ENCODE measurements at regions not wholly inside any gene's neighbourhood (a gene's known extent, or its start where the extent isn't known, plus 50 kb on each side); places are given as distances from the start of the nearest gene placed in this dataset.

GRCh38 chr12:24705216-24705615 is 243.7 kb downstream of the BCAT1 start:
- H3K9me3 ChIP-seq (replicated peaks; ENCODE audit: control insufficient read depth, insufficient read depth, low read depth, low read length): no peaks in the 10 kb centered on the region
- no peak overlapping the region for H3K27ac ChIP-seq (ENCODE audit: extremely low read depth, low read depth, low read length)
- ATAC-seq (no peak), DNase-seq (ENCODE audit: extremely low read depth in 1 of 4, low spot score in 3 of 4) (no peak), FAIRE-seq (no peak)
- no peak overlapping the region for H3K4me2 ChIP-seq (ENCODE audit: insufficient read depth, low read length)
- no peaks in the 10 kb centered on the region for H3K79me2 ChIP-seq (ENCODE audit: control insufficient read depth, insufficient read depth, low read length)
- CTCF ChIA-PET (ENCODE audit: low intra/inter-chr PET ratio): no interaction called here
- in situ Hi-C loops (cut with MboI): no loop called here
- WGBS (ENCODE audit: insufficient coverage, low coverage, missing lambda C conversion rate): 12% methylated on average over 2 of the region's 2 CpGs
- H3K36me3 ChIP-seq (ENCODE audit: control insufficient read depth, insufficient read depth, low read length): no peaks in the 10 kb centered on the region
- intact Hi-C loops (cut with micrococcal nuclease): no loop called here
- H3K4me3 ChIP-seq: no peak overlapping the region
- no peaks in the 10 kb centered on the region for H3K9me1 ChIP-seq (ENCODE audit: control insufficient read depth, insufficient read depth, low read length)
- TF ChIP-seq ZNF3 (CRISPR knock-in tag; IDR thresholded peaks at IDR 0.05) (no peak), HNRNPUL1 (IDR thresholded peaks at IDR 0.05; ENCODE audit: low read length) (no peak), TRIM25 (IDR thresholded peaks at IDR 0.05; ENCODE audit: borderline replicate concordance) (no peak), NFXL1 (CRISPR knock-in tag; IDR thresholded peaks at IDR 0.05) (no peak), MBD2 (IDR thresholded peaks at IDR 0.05; ENCODE audit: borderline replicate concordance, low read depth) (no peak), BRCA1 (IDR thresholded peaks at IDR 0.05) (no peak), BRCA1 (CRISPR knock-in tag; IDR thresholded peaks at IDR 0.05) (no peak), NONO (IDR thresholded peaks at IDR 0.05; ENCODE audit: low read depth in 2 of 2, low read length in 1 of 2) (no peak), SMC3 (conservative IDR thresholded peaks at IDR 0.05; ENCODE audit: insufficient read depth, low read depth, low read length) (no peak), ZNF431 (CRISPR knock-in tag; IDR thresholded peaks at IDR 0.05) (no peak)
- H3K4me1 ChIP-seq (replicated peaks in 1 of 2; ENCODE audit: control insufficient read depth in 2 of 2, insufficient read depth in 2 of 2, low read length in 2 of 2): peaks cover 0 to 22% of the 10 kb centered on the region in 2 experiments; a peak in 3 of 5 replicates
- H3K27me3 ChIP-seq (ENCODE audit: control insufficient read depth in 2 of 2, insufficient read depth in 2 of 2, low read length in 2 of 2): no peaks in the 10 kb centered on the region
- no peak overlapping the region for H3K9ac ChIP-seq (ENCODE audit: insufficient read depth in 1 of 2, low read depth in 2 of 2, low read length in 2 of 2)
- no peaks in the 10 kb centered on the region for H4K20me1 ChIP-seq (replicated peaks; ENCODE audit: control insufficient read depth, insufficient read depth, low read length)
- peak overlapping the region; percentile 75 for H2AFZ ChIP-seq (ENCODE audit: low read depth, low read length)
- no TSS peak for BruUV-seq (replicated peaks)
- POLR2A ChIA-PET: interaction anchor here (1.1 to 1.3 kb wide), 2 partner anchors 8 to 15 kb away, joined by 4 read pairs; no protein-coding TSS in a partner anchor
